A673 (cell line): ENCODE measurements at regions not wholly inside any gene's neighbourhood (a gene's known extent, or its start where the extent isn't known, plus 50 kb on each side); places are given as distances from the start of the nearest gene placed in this dataset.

Experiments used
- BruUV-seq: library from RNA; stranded (reverse); fragments of 400-500 nt; replicated peaks from 2 replicates; lab custom pipeline; 2021; lab: Mats Ljungman, UMichigan
- CTCF ChIA-PET: fragments of 300-600 bp; sonication (Branson Sonifier 250); formaldehyde crosslinking; loops from one replicate; lab custom pipeline; 2022; ENCODE audit warnings: antibody characterized with exemption; lab: Charles Lee
- POLR2A ChIA-PET: fragments of 300-600 bp; sonication (Branson Sonifier 250); formaldehyde crosslinking; loops from one replicate; lab custom pipeline; 2022; ENCODE audit warnings: antibody characterized with exemption; ENCODE audit not compliant: low non-redundant PET; lab: Charles Lee
- DNase-seq: peaks from one replicate; pipeline ENCODE4 v3.0.0-alpha.2; 2015; ENCODE audit warnings: low spot score
- H3K27ac ChIP-seq: fragments of 200-600 bp; sonication (generic); 2 replicates; pipeline ENCODE4 v1.5.1; 2016; ENCODE audit warnings: mixed run types, low read depth, mild to moderate bottlenecking, mixed read lengths, antibody characterized with exemption, low read length; ENCODE audit not compliant: poor library complexity, severe bottlenecking
- H3K27me3 ChIP-seq: fragments of 200-600 bp; sonication (generic); replicated peaks from 2 replicates; pipeline ENCODE4 v1.6.1; 2017; ENCODE audit warnings: mixed run types, low read depth, mild to moderate bottlenecking, mixed read lengths, antibody characterized with exemption, low read length; ENCODE audit not compliant: insufficient read depth, poor library complexity
- H3K36me3 ChIP-seq: fragments of 200-600 bp; sonication (generic); 2 replicates; pipeline ENCODE4 v1.6.1; 2016; ENCODE audit warnings: mixed run types, mild to moderate bottlenecking, mixed read lengths, antibody characterized with exemption, low read length; ENCODE audit not compliant: insufficient read depth, poor library complexity, severe bottlenecking
- H3K4me1 ChIP-seq: fragments of 200-600 bp; sonication (generic); 2 replicates; pipeline ENCODE4 v1.6.1; 2017; ENCODE audit warnings: mixed run types, mild to moderate bottlenecking, mixed read lengths, antibody characterized with exemption, low read length; ENCODE audit not compliant: insufficient read depth, poor library complexity, severe bottlenecking
- H3K4me3 ChIP-seq: fragments of 200-600 bp; sonication (generic); 2 replicates; pipeline ENCODE4 v1.5.1; 2016; ENCODE audit warnings: low read depth, mixed run types, mild to moderate bottlenecking, mixed read lengths, low read length; ENCODE audit not compliant: poor library complexity, severe bottlenecking
- H3K9me3 ChIP-seq: fragments of 200-600 bp; sonication (generic); 2 replicates; pipeline ENCODE4 v1.6.1; 2016; ENCODE audit warnings: mixed run types, low read depth, mild to moderate bottlenecking, mixed read lengths, antibody characterized with exemption, low read length; ENCODE audit not compliant: poor library complexity, severe bottlenecking
- CTCF ChIP-seq: fragments of 300-800, 200-600 bp; sonication (generic); conservative IDR thresholded peaks from 2 replicates; pipeline ENCODE4 v1.5.1; 2017; ENCODE audit warnings: low read depth, mild to moderate bottlenecking, antibody characterized with exemption, low read length, moderate library complexity, mixed read lengths
- EZH2 ChIP-seq: fragments of 200-600 bp; sonication (generic); IDR thresholded peaks from 2 replicates; pipeline ENCODE4 v1.6.1; 2017; ENCODE audit warnings: borderline replicate concordance, low read depth, mild to moderate bottlenecking, mixed read lengths, antibody characterized with exemption, low read length; ENCODE audit not compliant: poor library complexity, severe bottlenecking
- intact Hi-C: fragments of 100-400 bp; cut with micrococcal nuclease; formaldehyde crosslinking; loops from one replicate; pipeline ENCODE4 v1.10.0; 2022; ENCODE audit not compliant: unreplicated experiment

GRCh38 chr2:111633189-111633588 lies 250.8 kb downstream of the ANAPC1 start:
- no TSS peak for BruUV-seq
- DNase-seq, result no peak
- TF ChIP-seq CTCF (no peak), EZH2 (no peak)
- POLR2A ChIA-PET, result no interaction called here
- H3K9me3 ChIP-seq, result peaks cover 6% of the 10 kb centered on the region
- CTCF ChIA-PET, result no interaction called here
- H3K36me3 ChIP-seq, result no peaks in the 10 kb centered on the region
- no peaks in the 10 kb centered on the region for H3K4me1 ChIP-seq
- H3K4me3 ChIP-seq, result no peak overlapping the region
- intact Hi-C loops, result no loop called here
- H3K27me3 ChIP-seq, result no peaks in the 10 kb centered on the region
- H3K27ac ChIP-seq, result no peak overlapping the region

GRCh38 chr2:111633643-111634042 lies 250.3 kb downstream of the ANAPC1 start:
- intact Hi-C loops, result no loop called here
- Histone ChIP-seq H3K27me3 (no peaks in the 10 kb centered on the region), H3K4me3 (no peak overlapping the region), H3K9me3 (peaks cover 6% of the 10 kb centered on the region), H3K4me1 (no peaks in the 10 kb centered on the region), H3K36me3 (no peaks in the 10 kb centered on the region), H3K27ac (no peak overlapping the region)
- no peak for DNase-seq
- CTCF ChIA-PET, result no interaction called here
- no peak for TF ChIP-seq EZH2
- TF ChIP-seq CTCF, result no peak
- POLR2A ChIA-PET, result no interaction called here
- BruUV-seq, result no TSS peak

GRCh38 chr2:111634050-111634794 lies 249.8 kb downstream of the ANAPC1 start:
- POLR2A ChIA-PET, result no interaction called here
- TF ChIP-seq CTCF (no peak), EZH2 (no peak)
- H3K27ac ChIP-seq, result no peak overlapping the region
- CTCF ChIA-PET, result no interaction called here
- no peaks in the 10 kb centered on the region for H3K27me3 ChIP-seq
- H3K4me1 ChIP-seq, result no peaks in the 10 kb centered on the region
- BruUV-seq, result no TSS peak
- no peak for DNase-seq
- no peaks in the 10 kb centered on the region for H3K36me3 ChIP-seq
- intact Hi-C loops, result no loop called here
- H3K9me3 ChIP-seq, result peaks cover 6% of the 10 kb centered on the region
- H3K4me3 ChIP-seq, result no peak overlapping the region
